PFSK-1 (cell line): ENCODE measurements at regions not wholly inside any gene's neighbourhood (a gene's known extent, or its start where the extent isn't known, plus 50 kb on each side); places are given as distances from the start of the nearest gene placed in this dataset.

ENCODE experiments used
- FOXP2 ChIP-seq: optimal IDR thresholded peaks from 2 replicates; pipeline ENCODE3; 2011; ENCODE audit warnings: borderline replicate concordance, control low read depth, inconsistent platforms; ENCODE audit not compliant: insufficient read depth; ENCODE audit errors: extremely low read length, extremely low read depth
- POLR2AphosphoS5 ChIP-seq: IDR thresholded peaks from 2 replicates; pipeline ENCODE4 v1.6.1; 2012; ENCODE audit warnings: low read depth, mild to moderate bottlenecking, control low read depth, low read length, moderate library complexity
- REST ChIP-seq, 2 experiments: IDR thresholded peaks; 2 replicates each; pipeline versions ENCODE4 v1.6.1 to v1.8.0; 2011 to 2012; ENCODE audit warnings: low read depth in 2 of 2, low read length in 2 of 2, control low read depth in 1 of 2, inconsistent platforms in 1 of 2, mild to moderate bottlenecking in 1 of 2, moderate library complexity in 1 of 2; ENCODE audit not compliant: insufficient read depth in 1 of 2
- TAF1 ChIP-seq: IDR thresholded peaks from 2 replicates; pipeline ENCODE4 v1.6.1; 2012; ENCODE audit warnings: low read length, control low read depth, borderline replicate concordance; ENCODE audit not compliant: insufficient read depth

GRCh38 chr6:115811541-115811940 lies 249.2 kb downstream of the FRK start:
- TF ChIP-seq POLR2AphosphoS5 (no peak), FOXP2 (no peak), TAF1 (no peak), REST (IDR thresholded peaks at IDR 0.05; ENCODE audit: insufficient read depth in 1 of 2, low read depth in 2 of 2, low read length in 2 of 2) (no peak)
